HEK293T (cell line): ENCODE measurements at regions not wholly inside any gene's neighbourhood (a gene's known extent, or its start where the extent isn't known, plus 50 kb on each side); places are given as distances from the start of the nearest gene placed in this dataset.
"Not testable (repeated sequence)": the region's sequence is repeated elsewhere in the genome, so short reads cannot be mapped to it uniquely, and the experiment has no call there.

ENCODE experiments used
- CTCF ChIA-PET: fragments of 350-600 bp; formaldehyde crosslinking; extraction: SDS; loops from one replicate; lab custom pipeline; 2021; ENCODE audit warnings: antibody characterized with exemption, inconsistent platforms; lab: Yijun Ruan, JAX
- POLR2A ChIA-PET: fragments of 350-600 bp; formaldehyde crosslinking; extraction: SDS; loops from one replicate; lab custom pipeline; 2020; ENCODE audit warnings: antibody characterized with exemption, inconsistent platforms; lab: Yijun Ruan, JAX
- DNase-seq: peaks from one replicate; pipeline ENCODE4 v3.0.0; 2012; ENCODE audit warnings: mixed read lengths; ENCODE audit errors: extremely low spot score
- ARNT ChIP-seq: fragments of 450-650 bp; IDR thresholded peaks from 2 replicates; pipeline ENCODE4 v1.6.1; 2017; ENCODE audit warnings: mild to moderate bottlenecking
- BHLHE40 ChIP-seq: fragments of 450-650 bp; IDR thresholded peaks from 2 replicates; pipeline ENCODE4 v1.6.1; 2016; ENCODE audit warnings: mild to moderate bottlenecking, moderate library complexity, borderline replicate concordance
- CTBP1 ChIP-seq: fragments of 450-650 bp; IDR thresholded peaks from 2 replicates; pipeline ENCODE4 v1.6.1; 2016; ENCODE audit warnings: borderline replicate concordance
- ELF4 ChIP-seq: fragments of 450-650 bp; IDR thresholded peaks from 2 replicates; pipeline ENCODE4 v1.6.1; 2017; ENCODE audit warnings: antibody characterized with exemption
- FOXA1 ChIP-seq: fragments of 450-650 bp; IDR thresholded peaks from 2 replicates; pipeline ENCODE4 v1.6.1; 2016; ENCODE audit warnings: mild to moderate bottlenecking
- FOXK2 ChIP-seq: fragments of 450-650 bp; IDR thresholded peaks from 2 replicates; pipeline ENCODE4 v1.6.1; 2016; ENCODE audit warnings: mild to moderate bottlenecking
- HDGF ChIP-seq: fragments of 450-650 bp; IDR thresholded peaks from 2 replicates; pipeline ENCODE4 v1.6.1; 2017; ENCODE audit warnings: antibody characterized with exemption, borderline replicate concordance
- LEF1 ChIP-seq: fragments of 450-650 bp; IDR thresholded peaks from 2 replicates; pipeline ENCODE4 v1.6.1; 2017; ENCODE audit warnings: mild to moderate bottlenecking, borderline replicate concordance
- NFRKB ChIP-seq: fragments of 450-650 bp; IDR thresholded peaks from 2 replicates; pipeline ENCODE4 v1.6.1; 2016; ENCODE audit warnings: mild to moderate bottlenecking, moderate library complexity
- PKNOX1 ChIP-seq: fragments of 450-650 bp; IDR thresholded peaks from 2 replicates; pipeline ENCODE4 v1.6.1; 2016
- SP1 ChIP-seq: fragments of 450-650 bp; IDR thresholded peaks from 2 replicates; pipeline ENCODE4 v1.6.1; 2017
- SUZ12 ChIP-seq: fragments of 450-650 bp; IDR thresholded peaks from 2 replicates; pipeline ENCODE4 v1.6.1; 2016; ENCODE audit warnings: mild to moderate bottlenecking
- TARDBP ChIP-seq: fragments of 450-650 bp; IDR thresholded peaks from 2 replicates; pipeline ENCODE4 v1.6.1; 2016
- ZNF384 ChIP-seq: fragments of 450-650 bp; IDR thresholded peaks from 2 replicates; pipeline ENCODE4 v1.6.1; 2016

- ChIA-PET CTCF (interaction anchor here (0.7 kb wide), 1 partner anchor 123 kb away, joined by 3 read pairs; no protein-coding TSS in a partner anchor), POLR2A (no interaction called here)
- TF ChIP-seq HDGF: no peak
- no peak for TF ChIP-seq ZNF384
- no peak for TF ChIP-seq NFRKB
- no peak for DNase-seq
These were observed 89.5 kb downstream of the CPN2 start for GRCh38 chr3:194261581-194262063.

GRCh38 chr3:194262176-194262924, 88.8 kb downstream of the CPN2 start:
- no peak for DNase-seq
- POLR2A ChIA-PET: no interaction called here
- CTCF ChIA-PET: interaction anchor here (0.7 to 0.8 kb wide), 2 partner anchors 124 to 192 kb away, joined by 3 to 7 read pairs; no protein-coding TSS in a partner anchor
- TF ChIP-seq FOXK2: no peak
- TF ChIP-seq LEF1: no peak
- no peak for TF ChIP-seq PKNOX1

- no peak for DNase-seq
- TF ChIP-seq BHLHE40 (no peak), NFRKB (no peak), SUZ12 (no peak), TARDBP (no peak), ELF4 (no peak), PKNOX1 (no peak), CTBP1 (no peak), FOXK2 (no peak)
- POLR2A ChIA-PET: no interaction called here
- CTCF ChIA-PET: interaction anchor here (0.8 kb wide), 1 partner anchor 192 kb away, joined by 7 read pairs; no protein-coding TSS in a partner anchor
These were observed 88.2 kb downstream of the CPN2 start for GRCh38 chr3:194262925-194263305.

- POLR2A ChIA-PET, DNase-seq, CTCF ChIA-PET: not testable (repeated sequence)
These were observed 86.3 kb downstream of the CPN2 start for GRCh38 chr3:194264631-194265504.

- CTCF ChIA-PET: no interaction called here
- TF ChIP-seq SUZ12 (no peak), TARDBP (no peak), NFRKB (no peak), FOXA1 (no peak), PKNOX1 (no peak), HDGF (no peak), CTBP1 (no peak), ARNT (no peak)
- POLR2A ChIA-PET: no interaction called here
- DNase-seq: no peak
These were observed 85.6 kb downstream of the CPN2 start for GRCh38 chr3:194265505-194265892.

- TF ChIP-seq CTBP1: no peak
- TF ChIP-seq SP1: no peak
- TF ChIP-seq HDGF: no peak
- DNase-seq: no peak
- CTCF ChIA-PET: interaction anchor here (0.5 kb wide), 1 partner anchor 1206 kb away, joined by 3 read pairs; no protein-coding TSS in a partner anchor
- POLR2A ChIA-PET: no interaction called here
These were observed 84.8 kb downstream of the CPN2 start for GRCh38 chr3:194265996-194266964.
